Endodermal cell (in vitro differentiated cells): ENCODE measurements at regions not wholly inside any gene's neighbourhood (a gene's known extent, or its start where the extent isn't known, plus 50 kb on each side); places are given as distances from the start of the nearest gene placed in this dataset.

ENCODE experiments used
- DNase-seq: peaks from one replicate; pipeline ENCODE4 v3.0.0-alpha.2; 2017
- H3K27ac ChIP-seq: 2 replicates; pipeline ENCODE4 v1.5.1; 2013; ENCODE audit warnings: mild to moderate bottlenecking, low read depth, low read length, moderate library complexity
- H3K27me3 ChIP-seq: 2 replicates; pipeline ENCODE4 v1.6.1; 2013; ENCODE audit warnings: mild to moderate bottlenecking, low read length, moderate library complexity; ENCODE audit not compliant: insufficient read depth, control insufficient read depth, poor library complexity, severe bottlenecking
- H3K36me3 ChIP-seq: 2 replicates; pipeline ENCODE4 v1.7.0; 2013; ENCODE audit warnings: mild to moderate bottlenecking, low read length, moderate library complexity; ENCODE audit not compliant: control insufficient read depth, insufficient read depth
- H3K4me1 ChIP-seq: one replicate; pipeline ENCODE4 v1.7.0; 2013; ENCODE audit warnings: low read length; ENCODE audit not compliant: control insufficient read depth, insufficient read depth
- H3K4me3 ChIP-seq: 2 replicates; pipeline ENCODE4 v1.5.1; 2013; ENCODE audit warnings: mild to moderate bottlenecking, low read length, moderate library complexity
- H3K9ac ChIP-seq: 2 replicates; pipeline ENCODE4 v1.6.1; 2013; ENCODE audit warnings: mild to moderate bottlenecking, low read length, moderate library complexity; ENCODE audit not compliant: poor library complexity, severe bottlenecking; ENCODE audit errors: extremely low read depth
- H3K9me3 ChIP-seq: 2 replicates; pipeline ENCODE4 v1.6.1; 2013; ENCODE audit warnings: mild to moderate bottlenecking, low read length, moderate library complexity; ENCODE audit not compliant: control insufficient read depth
- H3K27ac Mint-ChIP-seq: 2 replicates; pipeline ENCODE4 v1.8.0; 2020; ENCODE audit warnings: mixed read lengths
- H3K27me3 Mint-ChIP-seq: 2 replicates; pipeline ENCODE4 v1.8.0; 2021; ENCODE audit warnings: mild to moderate bottlenecking, mixed read lengths; ENCODE audit not compliant: insufficient read depth
- H3K36me3 Mint-ChIP-seq: 2 replicates; pipeline ENCODE4 v1.8.0; 2020; ENCODE audit warnings: low read depth, mixed read lengths
- H3K4me1 Mint-ChIP-seq: 2 replicates; pipeline ENCODE4 v1.8.0; 2020; ENCODE audit warnings: mixed read lengths
- H3K4me3 Mint-ChIP-seq: 2 replicates; pipeline ENCODE4 v1.8.0; 2020; ENCODE audit warnings: mild to moderate bottlenecking, moderate library complexity, mixed read lengths
- H3K9me3 Mint-ChIP-seq: 2 replicates; pipeline ENCODE4 v1.8.0; 2020; ENCODE audit warnings: mild to moderate bottlenecking, mixed read lengths
- CTCF ChIP-seq: fragments of 200-600 bp; sonication (generic); conservative IDR thresholded peaks from 2 replicates; pipeline ENCODE4 v1.5.0; 2021; ENCODE audit warnings: antibody characterized with exemption, mild to moderate bottlenecking
- WGBS, 2 experiments: methylation state at CpG; one replicate each; pipeline versions ENCODE4 v1.1.5 to v1.1.7; 2013; ENCODE audit warnings: missing lambda C conversion rate in 2 of 2, mixed read lengths in 1 of 2; ENCODE audit not compliant: insufficient coverage in 1 of 2, insufficient read length in 1 of 2; 5-methylcytosine and 5-hydroxymethylcytosine counted together

GRCh38 chr10:80985102-80985501, 447.4 kb downstream of the SH2D4B start:
- H3K4me3 ChIP-seq = no peak overlapping the region
- H3K4me1 ChIP-seq = no peaks in the 10 kb centered on the region
- Mint-ChIP-seq H3K36me3 (no peaks in the 10 kb centered on the region), H3K4me3 (no peak overlapping the region), H3K27me3 (no peaks in the 10 kb centered on the region), H3K27ac (no peak overlapping the region), H3K4me1 (no peaks in the 10 kb centered on the region), H3K9me3 (no peaks in the 10 kb centered on the region)
- no peak for TF ChIP-seq CTCF
- H3K27ac ChIP-seq = no peak overlapping the region
- no peak for DNase-seq
- H3K9ac ChIP-seq = no peak overlapping the region
- no peaks in the 10 kb centered on the region for H3K36me3 ChIP-seq
- H3K27me3 ChIP-seq = no peaks in the 10 kb centered on the region
- no CpG with 5 or more reads among the region's 1 CpG for WGBS, 2 experiments
- no peaks in the 10 kb centered on the region for H3K9me3 ChIP-seq

- Mint-ChIP-seq H3K4me1 (no peaks in the 10 kb centered on the region), H3K9me3 (no peaks in the 10 kb centered on the region), H3K27me3 (no peaks in the 10 kb centered on the region), H3K27ac (no peak overlapping the region), H3K36me3 (no peaks in the 10 kb centered on the region), H3K4me3 (no peak overlapping the region)
- 70 to 80% methylated on average over 1 to 3 of the region's 3 CpGs for WGBS, 2 experiments
- no peaks in the 10 kb centered on the region for H3K27me3 ChIP-seq
- no peaks in the 10 kb centered on the region for H3K36me3 ChIP-seq
- no peak overlapping the region for H3K9ac ChIP-seq
- no peak for TF ChIP-seq CTCF
- H3K9me3 ChIP-seq = no peaks in the 10 kb centered on the region
- H3K27ac ChIP-seq = no peak overlapping the region
- no peak overlapping the region for H3K4me3 ChIP-seq
- H3K4me1 ChIP-seq = no peaks in the 10 kb centered on the region
- DNase-seq = no peak
Observed at GRCh38 chr10:80986596-80986995, 448.9 kb downstream of the SH2D4B start.

GRCh38 chr10:80988755-80989154, 451.1 kb downstream of the SH2D4B start:
- Mint-ChIP-seq H3K36me3 (no peaks in the 10 kb centered on the region), H3K27me3 (no peaks in the 10 kb centered on the region), H3K4me3 (no peak overlapping the region), H3K9me3 (no peaks in the 10 kb centered on the region), H3K27ac (no peak overlapping the region), H3K4me1 (no peaks in the 10 kb centered on the region)
- no peaks in the 10 kb centered on the region for H3K9me3 ChIP-seq
- no peak overlapping the region for H3K27ac ChIP-seq
- TF ChIP-seq CTCF = no peak
- 94 to 100% methylated on average over 2 to 3 of the region's 3 CpGs for WGBS, 2 experiments
- H3K27me3 ChIP-seq = no peaks in the 10 kb centered on the region
- no peak overlapping the region for H3K4me3 ChIP-seq
- no peak overlapping the region for H3K9ac ChIP-seq
- no peaks in the 10 kb centered on the region for H3K36me3 ChIP-seq
- DNase-seq = no peak
- no peaks in the 10 kb centered on the region for H3K4me1 ChIP-seq
